Erythroblast (primary cell): ENCODE measurements at regions not wholly inside any gene's neighbourhood (a gene's known extent, or its start where the extent isn't known, plus 50 kb on each side); places are given as distances from the start of the nearest gene placed in this dataset.

Experiments used
- GATA1 ChIP-seq: IDR thresholded peaks from 2 replicates; pipeline ENCODE4 v1.6.1; 2011; ENCODE audit warnings: low read depth, mild to moderate bottlenecking, control low read depth, low read length, moderate library complexity
- POLR2A ChIP-seq: IDR thresholded peaks from 2 replicates; pipeline ENCODE4 v1.6.1; 2011; ENCODE audit warnings: mild to moderate bottlenecking, low read length

DNA sequence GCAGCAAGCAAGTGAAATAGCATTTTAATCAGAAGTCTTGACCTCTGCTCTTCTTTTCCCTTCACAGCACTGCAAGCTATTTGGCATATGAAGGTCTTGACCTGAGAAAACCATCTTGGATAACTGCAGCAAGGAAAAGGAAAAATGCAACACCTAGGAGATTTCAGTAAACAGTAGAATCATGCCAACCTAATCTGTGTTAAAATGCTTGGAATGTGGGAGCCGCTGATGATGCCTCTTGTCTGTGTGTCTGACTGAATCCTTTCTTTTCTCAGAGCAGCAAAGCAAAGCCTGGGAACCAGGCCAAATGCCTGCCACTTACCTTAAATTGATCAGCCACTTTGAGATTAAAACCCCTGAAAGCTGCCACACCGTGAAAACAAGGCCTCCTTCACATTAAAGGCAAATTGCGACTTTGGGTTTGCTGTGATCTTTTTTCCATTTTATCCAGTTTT lies 80.4 kb upstream of the CDK6 start:
- TF ChIP-seq POLR2A (no peak), GATA1 (no peak)
